HUES6 (cell line): ENCODE measurements at regions not wholly inside any gene's neighbourhood (a gene's known extent, or its start where the extent isn't known, plus 50 kb on each side); places are given as distances from the start of the nearest gene placed in this dataset.

Experiments used
- H3K27ac ChIP-seq: 2 replicates; pipeline ENCODE4 v1.7.0; 2013; ENCODE audit warnings: low read depth, mild to moderate bottlenecking, low read length, inconsistent platforms
- H3K27me3 ChIP-seq: 2 replicates; pipeline ENCODE4 v1.6.1; 2013; ENCODE audit warnings: low read length; ENCODE audit not compliant: control insufficient read depth, insufficient read depth
- H3K36me3 ChIP-seq: 2 replicates; pipeline ENCODE4 v1.6.1; 2013; ENCODE audit warnings: low read length; ENCODE audit not compliant: control insufficient read depth, insufficient read depth
- H3K4me1 ChIP-seq: 2 replicates; pipeline ENCODE4 v1.6.1; 2013; ENCODE audit warnings: low read length; ENCODE audit not compliant: control insufficient read depth, insufficient read depth
- H3K4me3 ChIP-seq: 2 replicates; pipeline ENCODE4 v1.5.1; 2013; ENCODE audit warnings: low read depth, low read length
- H3K9ac ChIP-seq: one replicate; pipeline ENCODE4 v1.6.1; 2013; ENCODE audit warnings: mild to moderate bottlenecking, low read length
- H3K9me3 ChIP-seq: 2 replicates; pipeline ENCODE4 v1.6.1; 2013; ENCODE audit warnings: low read depth, low read length; ENCODE audit not compliant: control insufficient read depth, insufficient read depth

DNA sequence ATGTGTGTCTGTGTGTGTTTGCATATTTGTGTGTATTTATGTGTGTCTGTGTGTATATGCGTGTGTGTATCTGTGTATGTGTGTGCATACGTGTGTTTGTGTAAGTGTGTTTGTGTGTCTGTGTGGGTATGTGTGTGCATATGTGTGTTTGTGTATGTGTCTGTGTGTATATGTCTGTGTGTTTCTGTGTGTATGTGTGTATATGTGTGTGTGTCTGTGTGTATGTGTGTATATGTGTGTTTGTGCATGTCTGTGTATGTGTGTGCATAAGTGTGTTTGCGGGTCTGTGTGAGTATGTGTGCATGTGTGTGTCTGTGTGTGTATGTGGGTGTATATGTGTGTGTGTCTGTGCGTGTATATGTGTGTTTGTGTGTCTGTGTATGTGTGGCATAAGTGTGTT, 1030.5 kb upstream of the TMEM132C start:
- Histone ChIP-seq H3K4me3 (no peak overlapping the region), H3K9ac (no peak overlapping the region), H3K4me1 (no peaks in the 10 kb centered on the region; the same call in 1 of the 2 replicates), H3K27ac (no peak overlapping the region), H3K9me3 (0 out of 2 replicates have a peak, but pooled peaks cover 3% of the 10 kb centered on the region), H3K36me3 (no peaks in the 10 kb centered on the region), H3K27me3 (no peaks in the 10 kb centered on the region)

GRCh38 chr12:127237151-127237550, 1029.8 kb upstream of the TMEM132C start:
- no peak overlapping the region for H3K27ac ChIP-seq
- no peak overlapping the region for H3K4me3 ChIP-seq

GRCh38 chr12:127238107-127238506, 1028.9 kb upstream of the TMEM132C start:
- no peaks in the 10 kb centered on the region for H3K36me3 ChIP-seq
- H3K9me3 ChIP-seq = no peaks in the 10 kb centered on the region
- no peaks in the 10 kb centered on the region for H3K27me3 ChIP-seq
- H3K4me1 ChIP-seq = no peaks in the 10 kb centered on the region; the same call in 1 of the 2 replicates
- H3K27ac ChIP-seq = no peak overlapping the region
- no peak overlapping the region for H3K4me3 ChIP-seq
- H3K9ac ChIP-seq = no peak overlapping the region

More at GRCh38 chr12:127237151-127237550, 1029.8 kb upstream of the TMEM132C start:
- Histone ChIP-seq H3K4me1 (no peaks in the 10 kb centered on the region; the same call in 1 of the 2 replicates), H3K9me3 (no peaks in the 10 kb centered on the region), H3K9ac (no peak overlapping the region), H3K27me3 (no peaks in the 10 kb centered on the region), H3K36me3 (no peaks in the 10 kb centered on the region)

- Histone ChIP-seq H3K27me3 (no peaks in the 10 kb centered on the region), H3K9me3 (no peaks in the 10 kb centered on the region), H3K27ac (no peak overlapping the region), H3K4me3 (no peak overlapping the region), H3K36me3 (no peaks in the 10 kb centered on the region), H3K4me1 (no peaks in the 10 kb centered on the region; the same call in 1 of the 2 replicates), H3K9ac (no peak overlapping the region)
Measured at GRCh38 chr12:127239781-127240180, 1027.2 kb upstream of the TMEM132C start.

GRCh38 chr12:127240249-127240929, 1026.6 kb upstream of the TMEM132C start:
- no peak overlapping the region for H3K4me3 ChIP-seq
- H3K4me1 ChIP-seq = no peaks in the 10 kb centered on the region; the same call in 1 of the 2 replicates
- H3K9me3 ChIP-seq = no peaks in the 10 kb centered on the region
- H3K27ac ChIP-seq = no peak overlapping the region
- H3K27me3 ChIP-seq = no peaks in the 10 kb centered on the region
- H3K36me3 ChIP-seq = no peaks in the 10 kb centered on the region
- H3K9ac ChIP-seq = no peak overlapping the region

DNA sequence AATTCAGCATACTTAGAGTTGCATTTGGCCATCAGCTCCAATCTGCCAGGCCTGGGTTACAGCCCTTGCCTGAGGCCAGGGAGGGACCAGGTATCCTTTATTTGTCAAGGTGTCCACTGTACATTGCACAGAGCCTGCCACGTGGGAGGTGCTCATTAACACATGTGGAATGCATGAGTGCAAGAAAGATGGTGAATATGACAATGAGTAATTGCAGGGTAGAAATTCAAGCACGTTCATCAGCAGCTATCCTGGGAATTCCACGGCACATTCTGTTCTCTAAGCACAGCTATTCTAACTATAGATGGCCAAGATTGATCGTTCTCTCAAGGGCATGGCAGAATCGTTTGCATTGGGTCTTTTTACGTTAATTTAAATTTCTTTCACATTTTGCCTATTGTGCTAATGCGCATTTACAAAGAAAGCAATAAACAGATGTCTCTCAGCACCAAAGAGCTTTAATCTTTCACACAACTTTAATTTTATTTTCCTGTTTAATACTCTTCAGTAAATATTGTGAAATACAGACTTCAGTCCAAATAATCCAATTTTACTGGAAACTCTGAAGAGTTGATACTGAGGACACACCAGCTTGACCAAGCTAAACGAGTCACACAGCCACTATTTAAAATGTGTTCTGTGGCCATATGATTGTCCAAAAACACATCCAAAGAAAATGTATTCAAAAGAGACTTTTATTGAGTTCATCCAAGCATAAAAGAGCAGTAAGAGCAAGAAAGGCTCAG, 1025.7 kb upstream of the TMEM132C start:
- Histone ChIP-seq H3K9ac (no peak overlapping the region), H3K4me3 (no peak overlapping the region), H3K27ac (no peak overlapping the region), H3K36me3 (no peaks in the 10 kb centered on the region), H3K27me3 (no peaks in the 10 kb centered on the region), H3K9me3 (no peaks in the 10 kb centered on the region), H3K4me1 (no peaks in the 10 kb centered on the region; the same call in 1 of the 2 replicates)

DNA sequence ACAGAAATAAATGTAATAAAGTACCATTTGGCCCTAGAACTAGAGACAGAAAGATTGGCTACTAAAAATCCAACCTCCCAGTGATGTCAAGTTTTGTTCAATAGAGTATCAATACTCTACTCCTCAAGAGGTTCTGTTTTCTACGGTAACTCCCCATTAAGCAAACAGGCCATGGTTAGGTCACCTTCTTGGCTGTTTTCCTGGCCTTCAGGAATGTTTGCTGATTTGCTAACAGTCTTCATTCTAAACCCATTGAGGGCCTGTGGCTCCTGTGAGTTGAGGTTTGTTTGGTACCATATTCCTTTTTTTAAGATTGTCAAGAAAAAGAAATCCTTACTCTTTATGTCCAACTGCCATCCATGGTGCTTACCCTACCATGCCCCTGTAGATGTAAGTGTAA, 1022.0 kb upstream of the TMEM132C start:
- Histone ChIP-seq H3K4me3 (no peak overlapping the region), H3K27ac (no peak overlapping the region), H3K27me3 (no peaks in the 10 kb centered on the region), H3K4me1 (no peaks in the 10 kb centered on the region; the same call in 1 of the 2 replicates), H3K9me3 (no peaks in the 10 kb centered on the region), H3K9ac (no peak overlapping the region), H3K36me3 (no peaks in the 10 kb centered on the region)

DNA sequence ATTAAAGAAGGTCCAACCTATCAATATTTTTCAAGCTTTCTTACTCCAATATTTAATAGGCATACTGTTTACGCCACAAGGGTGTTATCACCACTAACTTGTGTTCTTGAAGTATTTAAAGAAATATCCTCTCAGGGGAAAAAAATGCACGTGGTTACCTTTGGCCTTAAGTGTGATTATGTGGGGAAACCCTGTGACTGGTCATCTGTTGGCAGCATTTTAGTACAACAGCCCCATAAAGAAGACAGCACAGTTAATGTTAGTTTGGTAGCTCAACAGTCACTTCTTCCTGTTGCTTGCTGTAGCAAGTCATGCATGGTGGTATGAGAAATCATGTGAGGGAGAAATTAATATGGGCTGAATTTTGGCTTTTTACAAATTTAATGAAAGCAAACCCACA, 1021.5 kb upstream of the TMEM132C start:
- Histone ChIP-seq H3K4me3 (no peak overlapping the region), H3K27me3 (no peaks in the 10 kb centered on the region), H3K9me3 (no peaks in the 10 kb centered on the region), H3K27ac (no peak overlapping the region), H3K36me3 (no peaks in the 10 kb centered on the region), H3K4me1 (no peaks in the 10 kb centered on the region; the same call in 1 of the 2 replicates), H3K9ac (no peak overlapping the region)

DNA sequence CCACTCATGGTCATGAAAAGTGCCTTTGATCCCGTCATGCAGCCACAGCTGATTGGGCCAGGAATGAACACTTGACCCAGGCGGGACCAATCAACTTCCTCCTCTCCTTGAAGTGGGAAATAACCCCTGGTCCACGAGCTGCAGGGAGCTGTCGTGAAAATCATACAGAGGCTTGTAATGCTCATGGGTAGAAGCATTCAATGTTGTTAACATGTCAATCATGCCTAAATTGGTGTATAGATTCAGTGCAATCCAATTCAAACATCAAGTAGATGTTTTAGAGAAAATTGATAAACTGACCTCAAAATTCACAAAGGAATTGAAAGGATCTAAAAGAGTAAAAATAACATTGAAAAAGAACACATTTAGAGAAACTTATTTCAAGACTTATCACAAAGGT, 1019.0 kb upstream of the TMEM132C start:
- Histone ChIP-seq H3K4me1 (no peaks in the 10 kb centered on the region), H3K9me3 (no peaks in the 10 kb centered on the region), H3K36me3 (no peaks in the 10 kb centered on the region), H3K27me3 (peaks cover 6% of the 10 kb centered on the region; the same call in 1 of the 2 replicates), H3K4me3 (no peak overlapping the region), H3K27ac (no peak overlapping the region), H3K9ac (no peak overlapping the region)

- no peak overlapping the region for H3K27ac ChIP-seq
- peaks cover 6% of the 10 kb centered on the region; the same call in 1 of the 2 replicates for H3K27me3 ChIP-seq
- no peaks in the 10 kb centered on the region for H3K9me3 ChIP-seq
- H3K36me3 ChIP-seq = no peaks in the 10 kb centered on the region
- H3K4me3 ChIP-seq = no peak overlapping the region
- H3K9ac ChIP-seq = no peak overlapping the region
- no peaks in the 10 kb centered on the region for H3K4me1 ChIP-seq
Measured at GRCh38 chr12:127249428-127249827, 1017.5 kb upstream of the TMEM132C start.

DNA sequence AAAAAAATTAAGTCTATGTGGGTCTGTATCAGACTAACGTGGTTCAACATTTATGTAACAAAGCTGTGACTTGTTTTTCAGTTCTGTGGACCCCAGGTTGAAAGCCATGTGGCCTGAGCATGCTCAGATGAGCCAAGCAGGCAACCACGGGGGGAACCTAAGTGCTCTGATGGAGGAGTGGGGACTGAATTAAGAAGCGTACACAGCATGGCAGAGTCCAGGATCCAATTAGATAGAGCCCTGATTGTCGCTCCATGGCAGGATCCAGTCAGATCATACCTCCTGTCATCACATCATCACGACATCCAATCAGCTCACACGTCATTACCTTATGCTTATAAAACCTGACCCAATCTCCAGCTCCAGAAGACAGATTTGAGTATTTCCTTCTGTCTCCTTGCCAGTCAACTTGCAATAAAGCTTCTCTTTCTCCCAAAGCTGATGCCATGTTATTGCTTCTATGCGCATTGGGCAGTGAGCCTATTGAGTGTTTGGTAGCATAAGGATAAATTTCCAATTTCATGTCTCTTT, 1013.1 kb upstream of the TMEM132C start:
- H3K4me1 ChIP-seq = no peaks in the 10 kb centered on the region
- H3K9ac ChIP-seq = no peak overlapping the region
- H3K27me3 ChIP-seq = peaks cover 6% of the 10 kb centered on the region; the same call in 1 of the 2 replicates
- no peaks in the 10 kb centered on the region for H3K36me3 ChIP-seq
- H3K27ac ChIP-seq = no peak overlapping the region
- H3K4me3 ChIP-seq = no peak overlapping the region
- H3K9me3 ChIP-seq = no peaks in the 10 kb centered on the region
